Amniotic stem cell (primary cell): ENCODE measurements at regions not wholly inside any gene's neighbourhood (a gene's known extent, or its start where the extent isn't known, plus 50 kb on each side); places are given as distances from the start of the nearest gene placed in this dataset.
"Not testable (repeated sequence)": the region's sequence is repeated elsewhere in the genome, so short reads cannot be mapped to it uniquely, and the experiment has no call there.

ENCODE experiments used
- DNase-seq: peaks from one replicate; lab custom pipeline; 2025; lab: John Stamatoyannopoulos, UW

DNA sequence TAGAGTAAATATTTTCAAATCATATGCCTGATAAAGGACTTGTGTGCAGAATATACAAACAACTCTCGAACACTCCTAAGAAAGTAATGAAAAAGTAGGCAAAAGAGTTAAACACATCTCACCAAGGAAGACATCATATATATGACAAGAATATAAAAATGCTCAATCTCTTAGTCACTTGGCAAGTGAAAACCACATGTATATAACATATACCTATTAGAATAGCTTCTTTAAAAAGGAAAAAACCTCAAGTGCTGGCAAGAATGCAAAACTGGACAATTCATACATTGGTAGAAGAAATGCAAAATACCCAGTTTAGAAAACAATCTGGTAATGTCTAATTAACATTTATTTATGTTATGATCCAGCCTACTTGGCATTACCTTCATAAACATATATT, 146.6 kb upstream of the DGKB start:
- DNase-seq, result no peak

DNA sequence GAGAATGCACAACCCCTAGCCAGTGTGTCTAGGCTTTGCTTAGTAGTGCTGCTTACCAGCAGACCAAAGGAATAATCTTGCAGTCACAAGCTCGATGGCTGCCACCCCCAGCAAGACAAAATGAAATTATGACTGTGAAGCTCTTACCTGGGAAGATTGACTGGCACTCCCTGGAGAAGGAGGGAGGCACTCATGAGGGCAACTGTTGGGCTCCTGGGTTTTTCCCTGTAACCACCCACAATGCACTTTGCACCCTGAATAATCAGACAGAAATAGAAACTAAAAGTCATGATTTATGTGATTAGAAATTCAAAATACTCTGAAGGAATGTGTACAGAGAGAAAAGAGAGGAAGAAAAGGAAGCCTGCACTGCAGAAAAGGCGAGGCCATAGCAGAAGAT, 144.3 kb upstream of the DGKB start:
- no peak for DNase-seq

GRCh38 chr7:15043931-15044330, 141.4 kb upstream of the DGKB start:
- no peak for DNase-seq

DNA sequence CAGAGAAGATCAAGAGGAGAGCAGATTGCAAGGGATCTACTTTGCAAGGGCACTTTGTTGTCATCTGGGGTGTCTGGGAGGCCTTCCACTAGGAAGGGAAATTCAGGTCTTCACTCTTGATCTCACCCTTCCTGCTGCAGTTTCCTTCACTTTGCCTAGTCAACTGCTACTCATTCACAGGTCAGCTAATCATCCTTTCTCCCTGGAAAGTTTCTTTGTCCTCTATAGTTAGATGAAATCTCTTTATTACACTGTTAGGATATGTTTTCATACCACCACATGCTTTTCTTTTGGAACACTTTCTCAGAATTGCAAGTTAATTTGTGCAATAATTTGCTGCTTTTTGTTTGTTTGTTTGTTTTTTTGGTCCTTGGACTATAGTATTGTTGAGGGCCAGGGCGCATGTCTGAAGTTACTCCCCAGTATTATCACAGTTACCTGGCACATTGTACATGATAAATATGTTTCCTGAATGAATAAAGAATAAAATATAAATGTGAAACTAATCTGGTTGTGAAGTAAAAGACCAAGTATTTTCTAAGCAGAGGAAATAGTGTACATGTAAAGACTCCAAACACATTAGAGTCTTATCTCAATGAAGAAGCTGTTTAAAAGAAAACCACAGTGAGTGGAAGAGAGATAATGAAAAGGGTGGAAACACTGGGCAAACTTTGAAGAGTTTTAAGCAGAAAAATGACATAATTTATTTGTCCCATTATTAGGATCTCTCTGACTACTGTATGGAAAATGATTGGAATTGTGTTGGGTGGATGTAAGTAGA, 139.9 kb upstream of the DGKB start:
- no peak for DNase-seq

GRCh38 chr7:15041226-15041625, 138.7 kb upstream of the DGKB start:
- peak; percentile 4 for DNase-seq

DNA sequence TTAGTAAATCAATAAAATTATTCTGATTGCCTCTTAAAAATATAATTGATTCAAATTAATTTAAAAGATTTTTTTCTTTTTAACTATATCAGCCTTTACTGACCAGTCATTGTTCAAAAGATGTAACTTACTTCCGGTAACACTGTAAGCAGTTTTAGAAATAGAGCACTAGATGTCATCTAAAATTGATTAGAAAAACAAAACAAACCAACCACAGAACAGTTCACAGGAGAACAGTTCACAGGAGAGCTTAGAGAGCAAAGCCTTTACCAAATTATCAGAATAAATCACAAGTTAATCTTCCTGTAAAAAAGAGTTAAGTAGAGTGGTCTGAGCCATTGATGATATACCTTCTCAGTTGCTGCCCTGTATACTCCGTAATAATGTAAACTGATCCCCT, 133.3 kb upstream of the DGKB start:
- no peak for DNase-seq

DNA sequence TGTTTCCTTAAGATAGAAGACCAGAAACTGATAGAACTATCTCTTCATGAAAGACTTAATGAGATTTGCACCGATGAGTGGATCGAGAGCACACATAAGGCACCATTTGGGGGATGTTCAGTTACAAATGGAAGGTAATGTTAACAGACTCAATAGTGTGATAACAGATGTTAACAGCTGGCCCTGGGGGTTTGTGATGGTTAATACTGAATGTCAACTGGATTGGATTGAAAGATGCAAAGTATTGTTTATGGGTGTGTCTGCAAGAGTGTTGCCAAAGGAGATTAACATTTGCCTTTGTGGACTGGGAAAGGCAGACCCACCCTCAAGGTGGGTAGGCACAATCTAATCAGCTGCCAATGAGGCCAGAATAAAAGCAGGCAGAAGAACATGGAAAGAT, 130.5 kb upstream of the DGKB start:
- no peak for DNase-seq

DNA sequence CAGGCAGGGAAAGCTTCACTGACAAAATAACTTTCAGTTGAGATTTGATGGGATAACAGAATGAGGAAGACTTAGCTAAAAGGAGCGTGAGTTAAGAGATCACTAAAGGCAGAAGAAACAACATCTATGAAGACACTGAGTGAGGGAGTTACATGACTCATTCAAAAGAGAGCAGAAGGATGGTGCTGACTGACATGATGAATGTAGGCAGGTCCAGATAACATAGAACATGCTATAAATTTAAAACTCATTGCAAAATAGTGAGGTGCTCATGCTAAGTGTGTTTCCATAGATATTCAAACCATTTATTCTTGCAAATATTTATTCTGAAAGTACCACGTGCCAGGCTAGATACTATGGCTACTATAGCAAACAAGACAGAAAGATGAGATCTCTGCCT, 116.4 kb upstream of the DGKB start:
- no peak for DNase-seq

DNA sequence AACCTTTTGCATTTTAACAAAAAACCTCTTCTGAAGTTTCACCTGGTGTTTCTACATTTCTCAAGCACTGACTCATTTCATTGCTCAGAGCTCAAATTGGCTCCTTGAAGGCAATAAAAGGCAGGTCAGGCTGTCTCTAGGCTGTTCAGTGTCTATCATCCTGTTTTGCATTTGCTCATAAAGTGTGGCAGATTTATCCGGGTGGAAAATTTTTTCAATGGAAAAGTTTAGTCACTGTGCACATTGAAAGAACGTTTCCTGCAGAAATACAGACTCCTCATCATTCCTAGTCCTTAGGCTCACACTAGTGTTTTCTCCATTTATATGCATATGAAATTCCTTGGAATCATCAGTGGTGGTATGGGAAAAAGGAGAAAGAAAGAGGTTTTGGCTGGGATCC, 114.2 kb upstream of the DGKB start:
- no peak for DNase-seq

- DNase-seq, result no peak
These were observed 113.7 kb upstream of the DGKB start for GRCh38 chr7:15016315-15016667.

GRCh38 chr7:15015545-15016314, 113.2 kb upstream of the DGKB start:
- DNase-seq, result peak; percentile 35

GRCh38 chr7:15012135-15012534, 109.6 kb upstream of the DGKB start:
- DNase-seq, result no peak

GRCh38 chr7:15011289-15011688, 108.7 kb upstream of the DGKB start:
- no peak for DNase-seq

- DNase-seq, result no peak
These were observed 105.0 kb upstream of the DGKB start for GRCh38 chr7:15007507-15007906.

DNA sequence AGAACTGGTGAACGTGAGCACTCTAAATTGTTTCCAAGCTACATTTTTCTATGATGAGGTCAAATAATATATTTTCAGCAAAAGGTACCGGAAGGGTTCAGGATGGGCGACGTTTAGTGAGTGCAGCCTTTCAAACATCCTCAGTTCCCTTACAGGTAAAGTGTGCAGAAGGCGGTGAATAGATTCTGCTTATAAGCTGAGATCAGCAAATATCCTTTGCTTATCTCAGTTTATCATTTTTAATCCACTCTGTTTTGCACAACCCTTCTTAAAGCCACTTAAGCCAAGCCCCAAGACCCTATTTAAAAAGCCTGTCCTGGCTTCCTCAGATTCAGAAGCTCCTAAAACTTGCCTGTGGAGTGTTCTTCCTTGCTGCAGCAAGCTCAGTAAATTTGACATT, 103.1 kb upstream of the DGKB start:
- no peak for DNase-seq

GRCh38 chr7:15000157-15000556, 97.6 kb upstream of the DGKB start:
- DNase-seq, result no peak

DNA sequence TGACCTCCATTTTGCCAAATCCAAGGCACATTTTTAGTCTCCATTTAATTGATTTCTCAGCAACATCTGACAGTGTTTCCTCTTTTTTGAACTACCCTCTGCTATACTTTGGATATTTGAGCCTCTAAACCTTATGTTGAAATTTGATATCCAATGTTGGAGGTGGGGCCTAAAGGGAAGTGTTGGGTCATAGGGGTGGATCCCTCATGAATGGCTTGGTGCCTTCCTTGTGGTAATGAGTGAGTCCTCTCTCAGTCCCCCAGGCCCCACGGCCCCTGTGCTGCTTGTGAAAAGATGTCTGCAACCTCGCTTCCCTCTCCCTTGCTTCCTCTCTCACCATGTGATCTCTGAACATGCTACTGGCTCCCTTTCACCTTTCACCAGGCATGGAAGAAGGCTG, 96.8 kb upstream of the DGKB start:
- no peak for DNase-seq

GRCh38 chr7:14995774-14996173, 93.2 kb upstream of the DGKB start:
- DNase-seq, result no peak

DNA sequence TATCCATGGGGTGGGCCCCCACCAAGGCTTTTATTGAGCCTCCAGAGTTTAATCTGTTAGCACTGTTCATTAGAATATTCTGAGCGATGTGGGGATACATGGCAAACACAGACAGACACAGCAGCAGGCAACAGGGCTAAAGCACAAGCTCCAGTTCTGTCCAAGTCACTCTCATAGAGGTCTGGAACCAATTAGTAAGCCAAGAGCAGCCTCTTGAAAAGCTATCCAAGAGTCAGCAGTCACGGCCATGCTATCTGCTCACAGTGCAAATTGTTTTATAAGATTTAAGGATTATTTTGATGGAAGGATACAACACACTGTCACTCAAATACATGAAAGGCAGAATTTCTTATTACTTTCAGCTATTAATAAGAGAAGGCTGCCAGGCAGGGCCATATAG, 86.4 kb upstream of the DGKB start:
- DNase-seq, result no peak

DNA sequence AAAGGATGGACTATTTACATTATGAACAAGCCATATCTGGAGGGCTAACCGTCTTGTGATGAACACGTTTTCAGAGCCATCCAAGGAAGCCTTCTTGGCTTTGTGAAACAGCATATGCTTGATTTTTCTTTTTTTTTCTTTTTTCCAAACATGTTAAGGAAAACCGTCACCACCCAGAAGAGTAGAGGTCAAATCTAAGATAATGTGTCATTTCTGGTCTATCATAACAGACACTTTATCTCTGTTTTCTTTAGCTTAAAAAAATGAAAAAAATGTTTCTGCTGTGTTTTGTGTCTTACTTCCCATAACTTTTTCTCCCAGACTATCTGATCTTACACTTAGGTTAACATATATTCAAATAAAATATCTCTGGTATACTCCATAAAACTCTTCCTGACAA, 76.1 kb upstream of the DGKB start:
- DNase-seq, result no peak

DNA sequence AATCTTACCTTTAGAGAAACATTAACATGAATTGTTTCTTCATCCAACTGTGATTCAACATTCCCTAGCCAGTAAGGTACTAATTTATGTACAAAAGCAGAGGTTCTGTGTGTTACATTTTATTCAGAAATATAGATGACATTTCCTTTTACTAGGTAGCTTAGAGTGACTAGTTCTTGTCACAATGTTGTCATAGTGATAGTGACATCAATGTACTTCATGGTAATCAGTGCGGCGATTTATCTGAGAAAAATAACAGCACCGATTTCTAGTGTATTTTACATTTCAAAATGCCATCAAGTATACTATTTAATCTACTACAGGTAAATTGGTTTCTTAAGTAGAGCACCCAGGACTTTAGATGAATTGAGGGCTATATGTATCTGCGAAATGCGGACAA, 72.1 kb upstream of the DGKB start:
- no peak for DNase-seq

DNA sequence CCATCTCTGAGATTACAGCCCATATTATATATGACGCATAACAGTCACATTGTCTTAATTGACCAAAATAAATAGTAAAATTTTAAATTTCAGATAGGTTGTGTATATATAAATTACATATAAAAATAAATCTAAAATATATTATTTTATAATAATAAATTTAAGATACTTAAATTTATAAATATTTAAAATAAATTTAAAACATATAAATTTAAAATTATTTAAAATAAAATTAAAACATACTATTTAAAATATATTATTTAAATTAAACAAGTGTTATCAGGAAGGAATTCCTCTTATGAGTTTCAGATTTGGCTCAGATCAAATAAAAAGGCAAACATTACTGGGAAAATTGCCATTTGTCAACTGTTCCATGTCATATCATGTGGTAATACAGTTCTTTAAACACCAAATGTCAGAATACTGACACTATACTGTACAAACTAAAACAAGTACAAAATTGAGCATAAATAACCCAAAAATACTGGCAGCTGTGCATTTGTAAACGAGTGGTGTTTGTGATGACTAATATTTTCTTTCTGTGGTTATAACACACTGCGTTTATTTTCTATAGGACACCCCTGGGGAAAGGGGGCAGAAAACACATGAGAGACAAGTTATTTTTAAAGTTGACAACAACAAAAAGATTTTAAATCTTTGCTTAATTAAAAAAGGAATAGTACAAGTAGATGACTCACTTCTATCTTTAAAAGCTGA, 71.3 kb upstream of the DGKB start:
- no peak for DNase-seq

DNA sequence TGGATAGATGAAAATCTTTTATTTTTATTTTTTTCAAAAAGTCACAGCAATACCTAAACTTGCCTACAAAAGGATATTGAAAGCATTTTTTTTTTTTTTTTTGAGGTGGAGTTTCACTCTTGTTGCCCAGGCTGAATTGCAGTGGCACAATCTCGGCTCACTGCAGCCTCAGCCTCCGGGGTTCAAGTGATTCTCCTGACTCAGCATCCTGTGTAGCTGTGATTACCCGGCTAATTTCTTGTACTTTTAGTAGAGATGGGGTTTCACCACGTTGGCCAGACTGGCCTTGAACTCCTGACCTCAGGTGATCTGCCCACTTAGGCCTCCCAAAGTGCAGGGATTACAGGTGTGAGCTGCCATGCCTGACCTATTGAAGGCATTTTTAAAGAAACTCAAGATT, 69.1 kb upstream of the DGKB start:
- DNase-seq, result not testable (repeated sequence)
